ENCODE measurements at regions not wholly inside any gene's neighbourhood (a gene's known extent, or its start where the extent isn't known, plus 50 kb on each side); places are given as distances from the start of the nearest gene placed in this dataset.

DNA sequence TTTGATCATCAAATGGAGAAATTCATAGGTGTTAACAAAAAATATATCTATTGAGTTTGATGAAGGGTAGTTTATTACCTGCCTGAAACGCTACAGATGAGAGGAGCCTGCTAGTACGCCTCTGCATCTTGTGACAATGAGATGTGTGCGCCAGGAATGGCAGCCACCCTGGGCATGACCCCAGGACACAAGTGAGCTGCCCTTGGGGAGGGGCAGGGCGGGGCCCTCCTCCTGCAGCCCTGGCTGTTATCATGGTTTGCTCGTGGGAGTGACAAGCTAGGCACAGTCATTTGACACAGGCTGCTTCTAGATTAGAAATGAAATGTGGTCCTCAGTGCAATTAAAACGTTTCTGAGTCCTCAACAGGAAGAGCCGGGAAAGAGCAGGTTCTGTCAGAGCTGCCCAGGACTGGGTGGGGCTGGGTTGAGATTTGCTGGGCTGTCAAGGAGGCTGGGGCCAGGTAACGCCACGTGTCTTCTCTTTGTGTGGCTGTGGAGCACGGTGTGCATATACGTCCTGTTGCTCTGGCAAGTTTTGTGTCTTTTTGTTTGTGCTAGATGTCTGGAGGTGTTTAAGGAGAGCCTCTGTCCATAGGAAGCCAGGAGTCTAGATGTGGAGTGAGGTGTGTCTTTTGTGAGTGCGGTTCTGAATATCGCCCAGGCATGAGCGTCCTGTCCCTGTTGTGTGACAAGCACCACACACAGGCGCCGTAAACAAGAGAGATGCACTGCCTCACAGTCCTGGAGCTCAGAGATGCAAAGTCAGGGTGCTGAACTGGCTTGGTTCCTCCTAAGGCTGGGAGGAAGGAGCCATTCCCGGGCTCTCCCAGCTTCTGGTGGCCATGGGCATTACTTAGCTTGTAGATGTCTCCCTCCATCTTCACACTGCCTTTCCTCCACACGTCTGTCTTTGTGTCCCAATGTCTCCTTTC lies 129.0 kb upstream of the IRX4 start:
- DNase-seq (ENCODE audit: low spot score), result no peak

GRCh38 chr5:2010940-2011339 lies 128.2 kb upstream of the IRX4 start:
- DNase-seq (ENCODE audit: low spot score), result no peak

DNA sequence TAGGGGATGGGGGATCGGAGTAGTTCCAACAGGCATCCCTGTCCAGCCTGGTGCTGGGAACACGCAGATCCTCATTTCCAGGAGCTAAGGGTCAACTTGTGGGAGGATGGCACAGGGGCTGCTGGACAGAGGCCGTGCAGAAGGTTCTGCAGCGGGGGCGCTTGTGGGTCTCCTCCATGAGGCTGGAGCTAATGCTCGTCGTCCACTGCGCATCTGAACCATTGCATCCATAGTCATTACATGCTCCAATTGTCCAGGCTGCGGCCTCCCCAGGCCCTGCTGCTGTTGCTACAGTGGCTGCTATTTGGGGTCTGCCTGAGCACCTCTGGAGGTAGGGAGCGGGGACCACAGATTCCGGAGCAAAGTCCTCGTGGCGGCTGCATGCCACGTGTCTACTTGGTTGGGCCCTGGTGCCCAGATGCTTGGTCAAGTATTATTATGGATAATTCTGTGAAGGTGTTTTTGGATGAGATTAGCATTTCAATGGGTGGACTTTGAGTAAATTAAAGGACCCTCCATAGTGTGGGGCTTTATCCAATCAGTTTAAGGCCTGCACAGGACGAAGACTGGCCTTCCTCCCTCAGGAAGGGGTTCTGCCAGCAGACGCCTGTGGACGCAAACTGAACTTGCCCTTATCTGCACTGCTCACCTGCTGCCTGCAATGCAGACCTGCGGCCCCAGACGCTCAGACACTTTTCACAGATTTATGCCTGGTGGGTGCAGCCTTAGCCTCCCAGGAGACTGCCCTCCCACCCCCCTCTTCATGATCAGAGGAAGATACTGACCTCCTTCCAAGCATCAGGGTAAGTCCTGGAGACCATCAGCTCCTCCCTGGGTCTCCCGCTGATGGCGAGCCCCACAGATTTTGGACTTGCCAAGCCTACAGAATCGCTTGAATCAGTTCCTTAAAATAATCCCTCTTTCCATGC lies 127.5 kb upstream of the IRX4 start:
- DNase-seq (ENCODE audit: low spot score), result no peak

GRCh38 chr5:2008851-2009629 lies 126.3 kb upstream of the IRX4 start:
- no peak for DNase-seq (ENCODE audit: low spot score)

GRCh38 chr5:2007878-2008501 lies 125.3 kb upstream of the IRX4 start:
- no peak for DNase-seq (ENCODE audit: low spot score)

DNA sequence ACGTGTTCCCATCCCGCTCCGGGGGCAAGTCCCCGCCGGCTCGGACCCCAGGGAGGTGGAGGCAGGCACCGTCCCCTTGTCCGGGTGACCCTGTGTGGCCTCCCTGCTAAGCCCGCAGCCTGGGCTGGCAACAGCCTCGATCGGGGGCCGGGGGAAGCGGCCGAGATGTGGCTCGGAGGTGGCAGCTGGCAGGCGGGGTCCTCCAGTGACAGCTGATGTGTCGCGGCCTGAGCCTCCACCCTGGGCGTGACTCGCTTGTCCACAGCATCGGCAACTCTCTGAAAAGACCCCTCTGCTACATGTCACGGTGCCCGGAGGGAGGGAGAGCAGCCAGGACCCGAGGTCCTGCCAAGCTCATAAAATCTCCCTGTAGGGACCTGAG lies 124.8 kb upstream of the IRX4 start:
- DNase-seq (ENCODE audit: low spot score), result no peak

- DNase-seq (ENCODE audit: low spot score), result no peak
Measured at GRCh38 chr5:2006971-2007291, 124.2 kb upstream of the IRX4 start.

- DNase-seq (ENCODE audit: low spot score), result no peak
Measured at GRCh38 chr5:2006193-2006970, 123.7 kb upstream of the IRX4 start.

DNA sequence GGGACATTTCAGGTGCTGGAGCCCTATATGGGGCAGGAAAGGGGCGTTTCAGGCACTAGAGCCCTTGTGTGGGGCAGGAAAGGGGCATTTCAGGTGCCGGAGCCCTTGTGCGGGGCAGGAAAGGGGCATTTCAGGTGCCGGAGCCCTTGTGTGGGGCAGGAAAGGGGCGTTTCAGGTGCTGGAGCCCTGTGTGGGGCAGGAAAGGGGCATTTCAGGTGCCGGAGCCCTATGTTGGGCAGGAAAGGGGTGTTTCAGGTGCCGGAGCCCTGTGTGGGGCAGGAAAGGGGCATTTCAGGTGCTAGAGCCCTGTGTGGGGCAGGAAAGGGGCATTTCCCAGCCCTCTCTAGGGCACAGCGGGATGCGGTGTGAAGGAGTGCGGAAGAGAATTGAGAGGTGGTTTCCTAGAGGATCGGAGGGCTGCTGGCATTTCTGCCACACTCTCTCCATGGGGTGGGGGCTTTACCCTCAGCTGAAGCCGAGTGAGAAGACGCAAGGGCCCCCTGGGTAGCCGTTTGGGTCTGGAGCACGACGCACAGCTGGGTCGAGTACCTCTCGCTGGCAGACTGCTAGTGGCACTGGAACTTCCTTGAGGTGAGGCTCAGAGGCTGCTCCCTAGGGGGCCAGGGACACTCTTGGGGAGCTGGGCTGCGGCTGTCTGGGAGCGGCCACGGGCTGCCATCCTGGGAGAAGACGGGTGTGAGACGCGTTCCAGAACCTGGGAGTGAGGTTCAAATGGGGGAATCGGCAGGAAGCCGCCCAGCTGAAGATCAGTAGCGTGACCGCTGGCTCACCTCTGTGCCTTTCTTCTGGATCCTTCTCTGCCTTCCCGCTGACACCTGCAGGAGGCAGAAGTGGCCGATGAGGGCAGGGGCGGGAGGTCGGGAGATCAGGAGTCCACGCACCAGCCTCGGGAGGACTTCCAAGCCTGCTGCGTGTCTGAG lies 122.6 kb upstream of the IRX4 start:
- DNase-seq (ENCODE audit: low spot score), result no peak

DNA sequence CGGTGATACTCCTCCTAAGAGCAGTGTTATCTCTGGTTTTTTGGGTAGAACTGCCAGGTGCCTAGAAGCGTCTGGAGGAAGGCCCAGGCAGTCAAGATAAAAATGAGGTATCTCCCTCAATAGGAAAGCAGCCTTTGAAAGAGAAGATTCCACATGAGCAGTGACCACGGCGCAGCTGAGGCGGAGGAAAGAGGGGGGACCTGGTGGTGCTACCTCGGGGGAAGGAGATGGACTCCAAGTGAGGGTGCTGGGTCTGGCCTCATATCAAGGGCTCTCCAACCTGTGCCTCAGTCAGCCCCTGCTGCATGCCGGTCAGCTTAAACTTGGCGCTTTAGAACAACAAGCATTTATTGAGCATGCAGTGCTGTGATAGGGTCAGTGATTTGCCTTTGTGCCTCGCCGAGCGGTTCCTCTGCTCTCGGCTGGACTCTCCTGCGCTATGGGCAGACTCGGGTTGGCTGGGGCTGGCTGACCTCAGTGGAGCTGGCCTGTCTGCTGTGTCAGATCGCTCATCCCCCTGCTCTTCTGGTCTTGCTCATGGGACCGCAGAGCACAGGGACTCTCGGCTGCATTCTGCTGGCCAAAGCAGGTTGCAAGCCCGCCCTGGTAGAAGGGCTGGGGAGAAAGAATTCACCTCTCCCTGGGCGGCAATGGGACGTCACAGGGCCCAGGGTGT lies 121.1 kb upstream of the IRX4 start:
- DNase-seq (ENCODE audit: low spot score), result no peak

- DNase-seq (ENCODE audit: low spot score), result no peak
Measured at GRCh38 chr5:2003206-2003605, 120.5 kb upstream of the IRX4 start.

GRCh38 chr5:2001300-2001699 lies 118.6 kb upstream of the IRX4 start:
- no peak for DNase-seq (ENCODE audit: low spot score)

GRCh38 chr5:2000591-2000990 lies 117.9 kb upstream of the IRX4 start:
- no peak for DNase-seq (ENCODE audit: low spot score)

GRCh38 chr5:1999794-2000193 lies 117.1 kb upstream of the IRX4 start:
- DNase-seq (ENCODE audit: low spot score), result no peak

- DNase-seq (ENCODE audit: low spot score), result no peak
Measured at GRCh38 chr5:1998716-1999317, 116.1 kb upstream of the IRX4 start.

GRCh38 chr5:1998348-1998669 lies 115.6 kb upstream of the IRX4 start:
- no peak for DNase-seq (ENCODE audit: low spot score)

- no peak for DNase-seq (ENCODE audit: low spot score)
Measured at GRCh38 chr5:1997640-1998347, 115.1 kb upstream of the IRX4 start.

DNA sequence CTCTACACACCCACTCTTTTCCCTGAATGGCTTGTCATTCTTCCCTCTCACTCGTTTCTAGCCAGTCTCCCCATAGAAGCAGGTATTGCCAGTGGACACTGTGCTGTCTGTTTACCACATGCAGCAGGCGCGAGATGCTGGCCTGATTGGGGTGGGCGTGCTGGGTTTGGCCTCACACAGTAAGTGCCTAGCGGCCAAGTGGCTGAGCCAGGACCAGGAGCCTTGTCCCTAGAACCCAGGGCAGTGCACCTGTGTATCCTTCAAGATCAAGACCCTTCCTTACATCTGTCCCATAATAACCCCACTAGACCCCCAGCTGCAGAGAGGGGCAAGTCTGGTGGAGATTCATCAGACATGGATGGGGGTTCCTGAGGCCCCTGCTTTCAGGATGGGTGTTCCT lies 112.8 kb upstream of the IRX4 start:
- no peak for DNase-seq (ENCODE audit: low spot score)

Data from H4 (cell line).